Hematopoietic multipotent progenitor cell treated with erythropoietin and hydrocortisone succinate and interleukin-3 and kit ligand, for 17 days (in vitro differentiated cells): ENCODE measurements at regions not wholly inside any gene's neighbourhood (a gene's known extent, or its start where the extent isn't known, plus 50 kb on each side); places are given as distances from the start of the nearest gene placed in this dataset.
"Not testable (repeated sequence)": the region's sequence is repeated elsewhere in the genome, so short reads cannot be mapped to it uniquely, and the experiment has no call there.

Experiments
- DNase-seq: peaks from one replicate; pipeline ENCODE4 v3.0.0-alpha.2; 2015; ENCODE audit warnings: low spot score

DNA sequence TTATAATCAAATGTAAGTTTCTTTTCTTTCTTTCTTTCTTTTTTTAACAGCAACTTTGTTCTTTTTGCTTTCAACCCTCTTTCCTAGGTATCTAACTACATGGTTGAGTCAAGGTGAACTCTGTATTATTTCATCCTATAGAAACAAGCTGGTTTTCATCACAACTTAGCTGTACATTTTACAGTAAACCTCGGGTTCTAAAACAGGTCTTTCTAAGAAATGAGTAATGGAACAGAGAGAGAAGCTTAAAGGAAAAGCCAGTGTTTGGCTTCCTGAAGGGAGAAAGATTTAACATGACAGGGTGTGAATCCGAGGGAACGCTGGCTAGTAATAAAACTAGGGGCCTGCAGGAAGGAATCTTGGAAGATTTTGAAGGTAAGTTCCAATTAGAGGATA lies 143.4 kb upstream of the ITGB1 start:
- DNase-seq, result no peak

DNA sequence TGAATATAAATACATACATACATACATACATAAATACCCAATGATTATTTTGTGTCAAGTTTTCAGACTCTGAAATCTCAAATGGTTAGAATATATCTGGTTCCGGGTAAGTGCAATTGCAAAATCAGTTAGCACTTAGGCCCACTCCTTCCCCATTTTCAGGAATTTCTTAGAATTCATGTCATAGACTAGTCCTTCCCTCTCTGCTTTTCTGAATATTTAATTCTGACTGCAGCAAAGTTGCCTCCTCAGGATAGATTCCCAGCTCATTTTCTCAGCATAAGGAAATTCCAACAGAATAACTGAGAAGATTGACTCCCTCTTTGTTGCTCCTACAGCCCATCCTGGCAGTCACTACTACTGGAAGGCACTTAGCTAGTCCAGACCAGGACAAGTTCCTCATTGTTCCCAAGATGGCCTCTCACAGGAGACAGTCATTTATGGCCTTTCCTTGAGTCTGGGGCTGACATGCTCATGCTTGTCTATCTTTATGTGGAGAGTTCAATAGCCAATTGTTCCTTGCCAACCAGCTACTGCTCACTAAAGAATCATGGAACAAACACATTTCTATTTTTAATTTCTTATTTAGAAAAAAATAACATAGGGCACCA lies 142.9 kb upstream of the ITGB1 start:
- no peak for DNase-seq

DNA sequence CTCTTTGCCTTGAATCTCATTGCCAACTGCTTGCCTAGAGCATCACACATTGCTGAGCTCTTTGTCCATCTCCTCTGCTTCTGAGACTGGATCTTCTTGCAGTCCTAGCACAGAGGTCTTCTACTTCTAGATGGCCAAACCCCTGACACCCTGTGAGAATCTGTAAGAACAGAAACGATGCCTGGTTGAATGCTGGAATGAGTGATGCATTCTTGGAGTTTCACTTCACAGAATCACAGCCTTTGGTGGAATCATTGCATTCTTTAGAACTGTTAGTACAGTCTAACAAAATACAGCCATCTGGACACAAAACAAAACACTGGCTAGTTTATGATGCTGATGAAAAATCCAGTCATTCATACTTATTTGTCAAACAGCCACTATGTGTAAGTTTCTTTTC lies 141.7 kb upstream of the ITGB1 start:
- DNase-seq, result no peak

DNA sequence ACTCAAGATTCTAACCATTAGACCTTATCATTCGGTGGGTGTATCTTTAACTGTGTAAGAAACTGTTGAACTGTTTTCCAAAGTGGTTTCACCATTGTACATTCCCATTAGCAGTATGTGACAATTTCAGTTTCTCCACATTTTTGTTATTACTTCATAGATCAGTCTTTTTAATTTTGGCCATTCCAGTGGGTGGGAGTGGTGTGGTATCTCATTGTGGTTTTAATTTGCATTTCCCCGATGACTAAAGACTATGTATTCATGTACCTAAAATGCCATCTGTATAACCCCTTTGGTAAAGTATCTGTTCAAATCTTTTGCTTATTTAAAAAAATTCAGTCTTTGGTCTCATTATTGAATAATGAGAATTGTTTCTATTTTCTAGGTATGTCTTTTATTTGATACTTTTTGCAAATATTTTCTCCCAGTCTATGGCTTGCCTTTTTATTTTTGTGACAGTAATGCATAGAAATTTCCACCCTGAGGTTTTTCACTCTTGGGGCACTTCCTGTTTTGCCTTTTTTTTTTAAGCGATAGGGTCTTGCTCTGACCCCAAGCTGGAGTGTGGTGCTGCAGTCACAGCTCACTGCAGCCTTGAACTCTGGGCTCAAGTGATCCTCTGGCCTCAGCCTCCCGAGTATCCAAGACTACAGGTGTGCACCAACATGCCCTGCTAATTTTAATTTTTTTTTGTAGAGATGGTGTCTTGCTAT lies 141.1 kb upstream of the ITGB1 start:
- DNase-seq, result no peak

DNA sequence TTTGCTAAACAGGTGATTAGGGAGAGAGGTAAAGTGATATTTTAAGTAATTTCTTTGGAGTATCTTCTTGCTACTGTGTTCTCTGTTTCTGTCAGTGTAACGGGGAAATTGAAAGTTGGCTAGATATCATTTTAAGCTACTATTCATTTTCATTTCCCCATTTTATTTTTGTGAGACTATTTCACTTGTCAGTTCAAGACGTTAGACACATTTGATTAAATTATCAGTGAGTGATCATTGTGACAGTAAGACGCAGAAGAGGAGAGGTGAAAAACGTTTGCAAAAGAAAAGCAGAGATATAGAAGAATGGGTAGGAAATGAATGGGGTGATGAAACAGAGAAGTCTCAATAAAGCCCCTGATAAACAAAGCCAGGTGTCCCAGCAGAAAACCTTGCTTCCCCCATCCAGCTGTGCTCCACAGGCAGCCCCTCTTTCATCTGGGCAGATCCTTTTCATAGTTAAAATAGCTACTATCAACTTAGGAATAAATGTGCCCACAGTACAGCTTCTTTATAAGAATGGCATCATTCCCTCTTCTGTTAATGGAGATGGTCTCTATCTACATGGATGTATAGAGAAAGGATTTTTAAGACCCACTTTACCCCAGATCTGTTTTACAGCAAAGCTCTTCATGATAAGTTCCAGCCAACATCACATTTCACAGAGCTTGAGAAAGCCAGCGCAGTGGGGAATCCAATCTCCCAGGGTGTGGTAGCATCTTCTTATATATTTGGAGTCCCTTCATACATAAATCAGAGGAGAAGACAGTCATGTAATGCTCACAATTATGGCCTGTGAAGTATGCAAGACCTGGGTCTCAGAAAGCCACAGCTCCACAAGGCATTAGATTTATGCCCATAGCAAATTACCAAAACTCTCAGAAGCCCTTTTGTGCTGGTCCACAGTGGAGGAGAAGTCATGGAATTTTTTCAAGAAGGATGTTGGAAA lies 138.1 kb upstream of the ITGB1 start:
- DNase-seq, result no peak

DNA sequence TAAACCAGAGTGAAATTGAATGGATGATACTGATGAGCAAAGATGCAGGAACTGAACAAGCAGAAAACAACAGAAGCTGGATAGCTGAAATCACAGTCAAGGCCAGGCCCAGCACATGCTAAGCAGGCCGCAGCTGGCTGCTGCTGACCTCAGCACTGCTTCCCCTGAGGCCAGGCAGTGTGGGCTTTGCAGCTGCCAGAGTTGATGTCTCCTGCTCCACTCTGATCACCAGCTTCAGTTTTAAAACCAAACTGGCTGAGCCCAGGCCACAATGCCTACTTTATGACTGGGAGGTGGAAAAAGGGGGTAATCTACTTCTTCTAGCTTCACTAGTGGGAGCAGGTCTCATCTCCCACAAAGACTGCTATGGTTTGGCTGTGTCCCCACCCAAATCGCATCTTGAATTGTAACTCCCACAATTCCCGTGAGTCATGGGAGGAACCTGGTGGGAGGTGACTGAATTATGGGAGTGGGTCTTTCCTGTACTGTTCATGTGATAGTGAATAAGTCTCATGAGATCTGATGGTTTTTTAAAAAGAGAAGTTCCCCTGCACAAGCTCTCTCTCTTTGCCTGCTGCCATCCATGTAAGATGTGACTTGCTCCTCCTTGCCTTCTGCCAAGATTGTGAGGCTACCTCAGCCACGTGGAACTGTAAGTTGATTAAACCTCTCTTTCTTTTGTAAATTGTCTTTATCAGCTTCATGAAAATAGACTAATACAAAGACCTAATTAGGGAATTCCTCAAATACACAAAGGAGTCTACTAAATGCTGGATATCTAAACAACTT lies 136.4 kb upstream of the ITGB1 start:
- DNase-seq, result no peak

DNA sequence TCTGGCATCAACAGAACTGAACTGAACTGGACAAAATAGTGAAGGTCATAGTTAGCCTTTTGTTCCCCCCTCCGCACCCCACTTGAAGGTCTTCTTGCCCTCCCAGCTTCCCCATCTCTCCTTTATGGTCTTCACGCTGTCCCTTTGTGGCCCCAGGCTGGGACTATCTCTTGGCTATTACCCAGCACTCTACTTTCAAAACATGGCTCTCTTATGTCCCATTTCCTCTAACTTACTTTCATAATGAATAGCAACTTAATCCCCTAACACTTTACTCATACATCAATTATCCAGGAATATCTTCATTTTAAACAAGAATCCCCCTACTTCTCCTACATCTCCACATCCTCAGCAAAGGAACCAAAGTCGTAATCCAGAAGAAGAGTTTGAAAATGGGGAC lies 135.3 kb upstream of the ITGB1 start:
- no peak for DNase-seq

DNA sequence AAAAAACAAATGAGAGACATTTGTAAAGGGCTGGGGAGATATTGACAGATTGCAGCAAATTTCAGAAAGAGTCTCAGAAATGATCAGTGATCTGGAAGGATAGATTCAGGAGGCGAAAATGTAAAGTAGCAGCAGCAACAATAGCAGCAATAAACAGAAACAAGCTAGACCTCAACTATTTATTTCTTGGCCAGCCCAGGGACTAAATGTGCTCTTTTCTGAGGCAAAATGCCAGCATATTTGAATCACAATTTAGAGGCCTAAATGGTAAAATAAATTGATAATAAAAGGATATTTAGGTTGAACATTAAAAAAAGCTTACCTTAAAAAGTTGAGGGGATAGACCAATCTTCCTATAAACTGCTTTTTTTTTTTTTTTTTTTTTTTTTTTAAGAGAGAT lies 134.6 kb upstream of the ITGB1 start:
- no peak for DNase-seq

DNA sequence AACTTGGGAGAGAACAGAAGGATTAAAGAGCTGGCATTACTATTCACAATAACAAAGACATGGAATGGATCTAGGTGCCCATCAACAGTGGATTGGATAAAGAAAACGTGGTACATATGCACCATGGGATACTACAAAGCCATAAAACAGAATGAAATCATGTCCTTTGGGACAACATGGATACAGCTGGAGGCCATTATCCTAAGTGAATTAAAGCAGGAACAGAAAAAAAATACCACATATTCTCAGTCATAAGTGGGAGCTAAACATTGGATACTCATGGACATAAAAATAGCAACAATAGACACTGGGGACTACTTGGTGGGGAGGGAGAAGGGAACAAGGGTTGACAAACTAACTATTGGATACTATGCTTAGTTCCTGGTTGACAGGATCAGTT lies 133.2 kb upstream of the ITGB1 start:
- no peak for DNase-seq

DNA sequence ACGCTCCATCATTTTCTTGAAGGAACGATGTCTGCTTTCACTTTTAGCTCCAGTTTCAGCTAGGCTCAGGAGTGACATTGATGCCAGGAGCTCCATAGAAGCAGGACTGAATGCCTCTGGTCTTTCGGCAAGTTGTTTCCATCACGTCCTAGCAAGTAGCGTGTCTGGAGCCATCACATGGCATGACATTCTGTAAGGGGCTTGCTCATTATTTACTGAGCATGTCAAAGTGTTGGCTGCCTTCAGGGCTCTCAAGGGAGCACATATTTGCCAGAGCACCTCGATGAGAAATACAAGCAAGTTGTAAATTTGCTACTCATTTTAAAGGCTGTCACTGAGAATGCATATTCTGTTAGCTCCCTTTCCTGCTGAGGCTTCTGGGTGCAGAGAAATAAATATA lies 131.0 kb upstream of the ITGB1 start:
- DNase-seq, result no peak

DNA sequence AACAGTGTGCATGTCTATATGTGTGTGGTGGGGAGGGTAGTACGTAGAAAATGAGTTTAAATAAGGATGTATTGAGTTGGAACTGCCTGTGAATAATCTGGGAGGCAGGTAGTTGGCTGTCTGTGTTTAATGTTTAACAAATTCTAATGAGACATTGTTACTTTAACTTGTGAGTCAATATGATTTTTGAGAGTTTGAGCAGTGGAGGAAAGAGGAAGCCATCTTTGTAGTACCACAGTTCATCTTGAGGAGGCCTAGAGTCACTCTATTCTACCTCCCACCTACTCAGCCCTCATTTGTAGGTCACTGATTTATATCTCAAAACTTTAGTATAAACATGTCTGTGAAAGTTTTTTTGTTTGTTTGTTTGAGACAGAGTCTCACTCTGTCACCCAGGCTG lies 129.9 kb upstream of the ITGB1 start:
- no peak for DNase-seq

DNA sequence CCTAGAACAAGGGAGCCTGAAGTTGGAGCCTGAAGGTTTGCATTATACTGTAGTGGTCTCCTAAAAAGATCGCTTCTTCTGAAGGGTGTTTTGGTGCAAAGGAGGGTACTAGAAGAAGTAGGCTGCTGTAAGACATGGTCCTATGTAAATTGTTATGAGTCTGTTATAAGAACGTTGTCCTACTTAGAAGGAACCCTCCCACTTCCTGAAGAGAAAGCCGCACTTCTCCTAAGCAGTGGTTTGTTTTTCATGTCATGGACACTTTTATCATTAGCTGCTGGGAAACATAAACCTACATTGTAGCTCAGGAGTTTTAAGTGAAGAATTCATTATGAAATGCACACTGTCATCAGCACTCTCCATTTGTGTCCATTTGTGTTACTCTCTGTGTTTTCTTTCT lies 129.1 kb upstream of the ITGB1 start:
- no peak for DNase-seq

DNA sequence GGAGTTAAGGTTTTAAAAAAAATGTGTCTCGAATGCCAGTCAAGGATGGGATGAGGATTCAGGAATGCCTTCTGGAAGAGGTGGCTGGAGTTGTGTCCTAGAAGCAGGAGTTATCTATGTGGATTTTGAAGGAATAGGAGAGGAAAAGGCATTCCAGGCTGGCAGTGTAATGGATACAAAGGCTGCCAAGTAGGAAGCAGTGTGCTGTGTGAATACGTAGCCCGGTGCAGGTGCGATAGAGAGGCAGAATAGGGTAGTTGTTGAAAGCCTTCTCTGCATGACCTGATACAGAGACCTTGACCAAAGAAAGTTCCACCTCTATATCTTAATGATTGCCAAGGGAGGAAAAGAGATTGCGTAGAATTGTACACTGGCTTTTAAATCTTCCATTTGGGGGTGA lies 128.1 kb upstream of the ITGB1 start:
- no peak for DNase-seq

DNA sequence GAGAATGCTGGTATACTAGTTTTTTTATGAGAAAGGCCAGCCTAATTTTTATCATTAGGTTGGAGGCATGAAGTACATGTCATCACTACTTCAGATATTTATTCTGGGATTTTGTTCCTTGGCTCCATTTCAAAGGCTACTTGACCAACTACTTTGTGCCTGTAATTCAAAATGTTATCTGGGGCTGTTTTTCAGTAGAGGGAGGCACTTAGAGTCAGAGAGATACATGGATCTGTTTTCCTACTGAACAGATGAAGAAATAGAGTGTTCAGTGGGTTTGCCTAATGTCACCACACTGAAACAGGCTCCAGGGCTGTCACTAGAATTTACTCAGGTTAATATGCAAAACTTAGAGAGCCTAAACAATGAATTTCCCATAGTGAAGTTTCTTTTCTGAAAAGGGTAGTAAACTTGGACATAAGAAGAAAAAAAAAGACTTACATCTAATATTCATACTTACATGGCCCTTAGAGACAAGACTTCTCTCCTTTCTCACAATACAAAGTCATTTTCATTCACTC lies 127.3 kb upstream of the ITGB1 start:
- DNase-seq, result no peak

DNA sequence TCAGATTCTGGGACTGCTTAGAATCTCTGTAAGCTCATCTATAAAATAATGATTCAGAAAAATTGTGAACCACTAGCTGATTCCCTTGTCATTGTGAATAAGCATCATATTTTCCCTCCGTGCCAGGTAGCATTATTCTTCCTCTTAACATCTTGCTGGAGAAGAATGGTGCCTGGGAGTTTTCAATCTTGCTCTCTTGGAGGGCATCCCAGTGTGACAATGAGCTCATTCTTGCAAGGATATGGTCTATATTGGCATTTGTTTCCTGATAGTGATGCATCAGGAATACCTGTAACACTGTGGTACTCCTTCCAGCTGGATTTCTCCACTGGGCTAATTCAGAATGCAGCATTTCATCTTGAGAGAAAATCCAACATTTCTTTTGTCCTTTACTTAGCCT lies 126.4 kb upstream of the ITGB1 start:
- no peak for DNase-seq

DNA sequence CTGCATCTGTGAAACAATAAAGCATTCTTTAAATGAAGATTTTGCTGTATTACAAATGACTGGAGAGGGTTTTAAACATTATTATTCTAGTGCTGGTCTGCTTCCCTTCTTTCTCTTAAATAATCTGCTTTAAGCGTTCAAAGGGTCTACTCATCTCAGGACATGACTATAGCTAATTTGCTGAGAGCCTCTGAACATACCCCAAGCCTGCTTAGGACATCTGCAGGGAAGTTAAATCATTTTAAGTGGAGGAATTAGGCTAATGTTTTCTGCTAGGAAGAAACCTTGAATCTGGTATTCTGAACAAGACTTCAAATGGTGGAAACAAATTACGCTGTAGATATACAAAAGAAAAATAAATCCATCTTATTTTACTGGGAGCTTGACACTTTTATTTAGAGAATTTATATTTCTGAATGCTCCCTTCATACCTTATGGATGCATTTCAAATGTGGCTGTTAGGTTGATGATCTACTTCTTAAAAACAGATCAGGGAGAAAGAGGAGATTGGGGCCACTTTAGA lies 124.4 kb upstream of the ITGB1 start:
- DNase-seq, result no peak

DNA sequence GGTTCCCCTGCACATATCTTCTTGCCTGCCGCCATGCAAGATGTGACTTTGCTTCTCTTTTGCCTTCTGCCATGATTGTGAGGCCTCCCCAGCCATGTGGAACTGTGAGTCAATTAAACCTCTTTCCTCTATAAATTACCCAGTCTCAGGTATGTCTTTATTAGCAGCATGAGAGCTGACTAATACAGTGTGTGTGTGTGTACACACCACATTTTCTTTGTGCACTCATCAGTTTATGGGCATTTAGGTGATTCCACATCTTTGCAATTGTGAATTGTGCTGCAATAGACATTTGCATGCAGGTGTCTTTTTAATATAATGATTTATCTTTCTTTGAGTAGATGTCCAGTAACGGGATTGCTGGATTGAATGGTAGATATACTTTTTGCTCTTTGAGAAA lies 122.4 kb upstream of the ITGB1 start:
- DNase-seq, result not testable (repeated sequence)

DNA sequence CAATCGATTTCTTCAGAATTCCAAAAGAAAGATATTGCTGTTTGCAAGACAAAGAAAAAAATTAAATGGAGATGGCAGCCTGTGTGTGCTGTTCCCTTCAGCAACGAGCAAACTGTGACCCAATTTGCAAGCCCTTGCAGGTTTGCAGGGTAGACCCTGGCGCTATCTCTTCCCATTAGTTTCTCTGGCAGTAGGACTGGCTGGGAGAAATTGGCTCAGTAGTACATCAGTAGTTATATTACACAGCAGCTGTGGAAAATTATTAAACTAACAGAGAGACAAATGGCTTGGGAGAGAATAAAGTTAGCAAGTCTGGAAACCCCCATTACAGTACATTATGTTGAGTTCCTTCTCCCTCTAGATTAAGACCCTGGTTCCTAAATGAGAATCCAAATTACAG lies 116.4 kb upstream of the ITGB1 start:
- no peak for DNase-seq

DNA sequence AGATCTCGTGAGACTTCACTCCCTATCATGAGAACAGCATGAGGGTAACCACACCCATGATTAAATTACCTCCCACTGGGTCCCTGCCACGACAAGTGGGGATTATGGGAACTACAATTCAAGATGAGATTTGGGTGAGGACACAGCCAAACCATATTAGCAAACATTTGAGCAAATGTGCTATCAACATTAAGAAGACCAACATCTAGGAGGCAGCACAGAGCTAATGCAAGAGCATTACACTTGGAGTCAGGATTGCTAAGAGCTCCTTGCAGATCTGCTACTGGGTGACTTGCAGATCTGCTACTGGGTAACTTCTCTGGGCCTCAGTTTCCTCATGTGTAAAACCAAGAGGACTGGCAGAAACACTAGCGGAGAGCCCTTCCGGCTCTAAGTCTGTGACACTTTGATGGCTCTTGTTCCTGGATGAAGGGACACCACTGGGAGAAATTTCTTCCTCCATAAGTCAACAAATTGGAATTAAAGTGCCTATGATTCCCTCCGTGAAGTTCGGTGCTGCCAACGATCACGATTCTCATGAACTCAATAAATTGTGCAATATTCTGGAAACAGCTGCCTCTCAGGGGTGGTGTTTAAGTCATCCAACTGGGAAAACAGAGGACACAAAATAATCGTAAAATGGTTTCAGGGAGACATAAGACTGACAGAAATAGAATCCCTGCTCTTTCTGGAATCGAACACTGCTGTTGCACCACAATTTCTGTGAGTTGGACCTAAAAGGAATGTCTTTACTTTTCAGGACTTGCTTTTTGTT lies 115.8 kb upstream of the ITGB1 start:
- DNase-seq, result no peak

DNA sequence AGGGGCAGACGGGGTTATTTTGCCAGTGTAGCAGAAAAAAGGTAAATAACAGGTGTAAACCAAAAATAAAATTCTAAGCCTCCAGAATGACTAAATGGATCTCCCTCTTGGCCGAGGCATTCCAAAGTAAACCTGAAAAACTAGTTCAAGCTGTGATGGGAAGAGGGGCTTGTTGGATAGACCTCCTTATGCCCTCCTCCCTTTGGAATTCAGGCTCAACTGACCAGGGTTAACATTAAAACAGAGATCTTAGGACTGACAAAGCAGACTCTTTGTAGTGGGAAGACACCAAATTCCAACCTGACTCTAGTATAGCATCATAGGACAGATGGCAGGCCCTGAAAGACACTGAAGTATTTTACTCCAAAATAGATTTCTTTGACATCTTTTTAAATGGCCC lies 113.8 kb upstream of the ITGB1 start:
- no peak for DNase-seq

DNA sequence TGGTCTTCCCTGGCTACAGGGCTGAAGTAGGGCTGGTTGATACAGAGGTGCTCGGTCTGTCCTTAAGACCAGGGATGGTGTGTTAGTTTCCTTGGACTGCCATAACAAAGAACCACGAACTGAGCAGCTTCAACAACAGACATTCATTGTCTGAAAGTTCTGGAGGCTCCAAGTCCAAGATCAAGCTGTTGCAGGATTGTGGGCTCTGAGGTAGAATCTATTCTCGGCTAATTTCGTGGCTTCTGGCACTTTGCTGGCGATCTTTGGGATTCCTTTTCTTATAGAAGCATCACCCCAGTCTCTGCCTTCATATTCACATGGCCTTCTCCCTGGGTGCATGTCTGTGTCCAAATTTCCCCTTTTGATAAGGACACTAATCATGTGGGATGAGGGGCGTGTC lies 112.1 kb upstream of the ITGB1 start:
- no peak for DNase-seq
